ENCODE measurements at regions not wholly inside any gene's neighbourhood (a gene's known extent, or its start where the extent isn't known, plus 50 kb on each side); places are given as distances from the start of the nearest gene placed in this dataset.

DNA sequence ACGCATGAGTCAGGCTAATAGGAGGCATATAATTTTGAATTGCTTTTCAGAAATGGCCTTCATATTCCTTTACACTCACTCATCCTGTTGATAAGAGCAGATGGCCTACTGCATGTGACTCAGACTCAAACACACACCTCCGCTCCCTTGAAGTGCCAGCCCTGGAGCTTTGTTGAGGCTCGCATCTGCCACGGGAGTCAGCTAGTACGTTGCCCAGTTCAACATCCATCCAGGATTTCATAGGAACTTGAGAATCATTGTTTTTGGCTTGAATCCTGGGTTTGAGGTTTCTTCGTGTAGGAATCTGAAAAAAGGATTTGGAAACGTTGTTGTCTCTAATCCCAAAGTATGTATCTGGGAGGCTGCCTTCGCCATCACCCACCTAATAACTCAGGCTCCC lies 87.4 kb upstream of the JAG1 start:
- Histone ChIP-seq H3K23ac (ENCODE audit: low read depth, low read length) (no peak overlapping the region), H3K27me3 (ENCODE audit: control insufficient read depth, insufficient read depth, low read length) (no peaks in the 10 kb centered on the region), H2BK120ac (ENCODE audit: low read depth, low read length) (peak overlapping the region; percentile 12; the same call in 1 of the 2 replicates), H2BK15ac (ENCODE audit: low read depth, low read length) (no peak overlapping the region), H3K18ac (ENCODE audit: low read depth, low read length) (no peak overlapping the region), H2BK5ac (ENCODE audit: low read depth, low read length, poor library complexity, severe bottlenecking) (no peak overlapping the region), H3K4me3 (ENCODE audit: insufficient read depth, low read depth, low read length) (no peak overlapping the region), H2BK20ac (ENCODE audit: low read depth, low read length) (no peak overlapping the region), H3K9me1 (ENCODE audit: insufficient read depth, low read length) (peaks cover 8% of the 10 kb centered on the region), H3K79me1 (ENCODE audit: low read depth in 1 of 2, low read length in 2 of 2) (no peaks in the 10 kb centered on the region), H3K36me3 (ENCODE audit: control insufficient read depth, insufficient read depth, low read length) (no peaks in the 10 kb centered on the region), H3K56ac (ENCODE audit: extremely low read depth, insufficient read depth, low read length) (no peak overlapping the region), H3K9me3 (ENCODE audit: control insufficient read depth, insufficient read depth, low read length) (0 out of 2 replicates have a peak, but pooled peaks cover 2% of the 10 kb centered on the region), H3K14ac (replicated peaks; ENCODE audit: low read depth, low read length) (no peak overlapping the region), H2AK5ac (ENCODE audit: low read depth, low read length) (no peak overlapping the region), H3K4ac (ENCODE audit: low read depth, low read length) (peak overlapping the region; percentile 22; the same call in 1 of the 2 replicates), H3K27ac (ENCODE audit: insufficient read depth, low read length) (no peak overlapping the region), H2AFZ (replicated peaks; ENCODE audit: low read length, poor library complexity) (no peak overlapping the region), H4K20me1 (ENCODE audit: insufficient read depth, low read length) (no peaks in the 10 kb centered on the region), H4K91ac (ENCODE audit: insufficient read depth, low read depth, low read length) (no peak overlapping the region), H3K4me1 (ENCODE audit: control insufficient read depth, insufficient read depth, low read length) (peaks cover 2% of the 10 kb centered on the region; the same call in 1 of the 2 replicates), H4K5ac (ENCODE audit: low read depth, low read length) (no peak overlapping the region), H3K9ac (ENCODE audit: low read depth, low read length) (no peak overlapping the region), H4K8ac (ENCODE audit: low read depth in 2 of 2, low read length in 2 of 2) (no peak overlapping the region), H3K4me2 (ENCODE audit: low read depth, low read length) (no peak overlapping the region), H2AK9ac (replicated peaks; ENCODE audit: low read depth, low read length, poor library complexity) (no peak overlapping the region)
- in situ Hi-C loops (cut with MboI; ENCODE audit: low sequenced_read_pairs) (no loop called here), dilution Hi-C loops (cut with HindIII; ENCODE audit: low sequenced_read_pairs, unreplicated experiment) (no loop called here), intact Hi-C loops (cut with micrococcal nuclease) (no loop called here)
- no CpG with 5 or more reads among the region's 8 CpGs for WGBS, 2 experiments (ENCODE audit: extremely low coverage in 2 of 2, insufficient read length in 1 of 2)
- POLR2A ChIA-PET (ENCODE audit: unreplicated experiment): no interaction called here
- no TSS peak for BruUV-seq (replicated peaks)
- ATAC-seq (ENCODE audit: low read depth) (peak; percentile 56), DNase-seq (peak; percentile 89)
- TF ChIP-seq, protein P1, sequence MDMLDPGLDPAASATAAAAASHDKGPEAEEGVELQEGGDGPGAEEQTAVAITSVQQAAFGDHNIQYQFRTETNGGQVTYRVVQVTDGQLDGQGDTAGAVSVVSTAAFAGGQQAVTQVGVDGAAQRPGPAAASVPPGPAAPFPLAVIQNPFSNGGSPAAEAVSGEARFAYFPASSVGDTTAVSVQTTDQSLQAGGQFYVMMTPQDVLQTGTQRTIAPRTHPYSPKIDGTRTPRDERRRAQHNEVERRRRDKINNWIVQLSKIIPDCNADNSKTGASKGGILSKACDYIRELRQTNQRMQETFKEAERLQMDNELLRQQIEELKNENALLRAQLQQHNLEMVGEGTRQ (IDR thresholded peaks at IDR 0.05; ENCODE audit: low read depth, low read length): 0 out of 2 replicates have a peak, but pooled peaks have one; percentile 21
- TF ChIP-seq BHLHE40 (IDR thresholded peaks at IDR 0.05; ENCODE audit: low read depth, low read length) (peak; percentile 86; the same call in 1 of the 2 replicates), MAFK (IDR thresholded peaks at IDR 0.05; ENCODE audit: low read depth, low read length) (peak; percentile 49; the same call in 1 of the 2 replicates), RAD21 (IDR thresholded peaks at IDR 0.05; ENCODE audit: low read length) (no peak)
- CTCF ChIA-PET: no interaction called here
